Activated gamma-delta T cell (primary cell): ENCODE measurements at regions not wholly inside any gene's neighbourhood (a gene's known extent, or its start where the extent isn't known, plus 50 kb on each side); places are given as distances from the start of the nearest gene placed in this dataset.
"Not testable (repeated sequence)": the region's sequence is repeated elsewhere in the genome, so short reads cannot be mapped to it uniquely, and the experiment has no call there.

ENCODE experiments used
- DNase-seq: peaks from one replicate; lab custom pipeline; 2025; lab: John Stamatoyannopoulos, UW

DNA sequence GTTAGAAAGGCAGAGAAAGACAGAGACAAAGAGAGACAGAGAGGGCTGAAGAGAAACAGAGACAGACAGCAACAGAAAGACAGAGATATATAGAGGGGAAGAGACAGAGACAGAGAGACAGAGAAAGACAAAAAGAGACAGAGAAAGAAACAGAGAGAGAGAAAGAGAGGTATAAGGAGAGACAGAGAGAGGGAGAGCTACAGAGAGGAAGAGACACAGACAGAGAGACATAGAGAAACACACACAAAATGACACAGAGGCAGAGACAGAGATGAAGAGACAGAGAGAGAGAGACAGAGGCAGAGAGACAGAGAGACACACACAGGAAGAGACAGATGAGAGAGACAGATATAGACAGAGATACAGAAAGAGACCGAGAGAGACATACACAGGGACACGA lies 168.6 kb downstream of the TMEM121 start:
- no peak for DNase-seq

DNA sequence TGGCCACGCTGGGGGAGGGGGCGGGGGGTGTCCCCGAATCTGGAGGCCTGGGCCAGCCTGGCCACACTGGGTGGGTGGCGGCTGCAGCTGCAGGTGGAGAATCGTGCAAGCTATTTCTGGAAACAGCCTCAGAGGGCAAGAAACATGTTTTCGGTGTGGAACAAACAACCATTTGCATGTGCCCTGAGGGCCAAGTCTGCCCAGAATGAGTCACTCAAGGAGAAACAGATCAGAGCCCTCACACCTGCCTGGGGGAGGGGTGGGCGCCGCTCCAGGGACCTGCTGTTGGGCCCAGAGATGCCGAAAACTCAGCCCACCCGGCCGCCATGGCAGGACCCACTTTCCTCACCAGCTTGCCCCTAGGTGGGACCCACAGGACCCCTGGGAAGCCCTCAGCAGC lies 170.0 kb downstream of the TMEM121 start:
- not testable (repeated sequence) for DNase-seq

DNA sequence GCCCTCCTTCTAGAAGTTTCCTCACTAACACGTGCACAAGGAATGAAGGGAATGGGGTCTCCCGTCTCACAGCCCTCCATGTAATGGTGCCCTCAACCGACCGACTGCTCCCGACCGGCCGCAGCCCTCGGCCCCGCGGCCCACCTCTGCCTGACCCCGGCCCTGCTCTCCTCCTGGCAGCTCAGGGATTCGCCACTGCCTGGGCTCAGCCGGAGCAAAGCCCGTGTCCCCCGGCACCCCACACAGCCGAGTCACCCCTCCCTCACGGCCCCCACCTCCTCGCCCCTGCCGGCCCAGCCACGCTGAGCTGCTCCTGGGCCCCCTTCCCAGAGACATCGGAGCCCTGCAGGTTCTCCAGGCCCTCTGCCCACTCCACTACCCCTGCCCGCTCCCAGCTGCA lies 171.0 kb downstream of the TMEM121 start:
- DNase-seq: not testable (repeated sequence)

DNA sequence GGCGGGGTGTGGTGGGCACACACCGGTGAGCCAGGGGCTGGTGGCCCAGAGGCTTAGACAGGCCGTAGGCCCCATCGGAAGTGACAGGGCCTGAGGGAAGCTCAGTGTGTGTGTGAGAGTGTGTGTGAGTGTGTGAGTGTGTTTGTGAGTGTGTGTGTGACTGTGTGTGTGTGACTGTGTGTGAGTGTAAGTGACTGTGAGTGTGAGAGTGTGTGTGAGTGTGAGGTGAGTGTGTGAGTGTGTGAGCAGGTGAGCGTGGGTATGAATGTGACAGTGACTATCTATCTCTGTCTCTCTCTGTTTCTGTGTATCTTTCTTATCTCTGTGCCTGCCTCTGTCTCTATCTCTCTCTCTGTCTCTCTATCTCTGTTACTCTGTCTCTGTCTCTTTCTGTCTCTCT lies 171.6 kb downstream of the TMEM121 start:
- not testable (repeated sequence) for DNase-seq

DNA sequence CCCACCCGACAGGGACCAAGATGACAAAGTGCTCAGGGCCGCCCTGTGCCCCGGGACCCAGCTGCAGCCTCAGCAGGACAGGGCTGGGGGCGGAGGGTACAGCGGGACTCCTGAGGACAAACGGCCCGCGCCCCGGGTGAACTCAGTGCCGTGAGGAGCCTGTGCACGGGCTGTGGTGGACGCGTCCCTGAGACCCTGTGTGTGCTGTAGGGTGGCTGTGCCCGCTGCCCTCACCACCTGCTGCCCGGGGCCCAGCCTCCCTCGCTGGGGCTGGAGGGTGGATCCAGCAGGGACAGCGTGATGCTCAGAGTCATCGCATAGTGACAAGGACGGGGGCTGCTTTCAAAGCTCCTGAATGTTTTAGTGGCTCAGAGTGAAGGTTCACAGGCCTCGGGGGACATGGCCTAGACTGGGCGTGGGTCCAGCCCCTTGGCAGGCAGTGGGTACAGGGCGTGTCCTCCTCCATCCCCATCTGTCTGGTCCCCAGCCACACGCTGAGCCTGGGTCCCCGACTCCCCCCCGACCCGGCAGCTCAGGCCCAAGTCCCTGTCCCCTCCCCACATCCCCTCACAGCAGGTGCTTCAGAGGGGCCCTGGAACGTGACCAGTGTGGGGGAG lies 172.7 kb downstream of the TMEM121 start:
- not testable (repeated sequence) for DNase-seq

DNA sequence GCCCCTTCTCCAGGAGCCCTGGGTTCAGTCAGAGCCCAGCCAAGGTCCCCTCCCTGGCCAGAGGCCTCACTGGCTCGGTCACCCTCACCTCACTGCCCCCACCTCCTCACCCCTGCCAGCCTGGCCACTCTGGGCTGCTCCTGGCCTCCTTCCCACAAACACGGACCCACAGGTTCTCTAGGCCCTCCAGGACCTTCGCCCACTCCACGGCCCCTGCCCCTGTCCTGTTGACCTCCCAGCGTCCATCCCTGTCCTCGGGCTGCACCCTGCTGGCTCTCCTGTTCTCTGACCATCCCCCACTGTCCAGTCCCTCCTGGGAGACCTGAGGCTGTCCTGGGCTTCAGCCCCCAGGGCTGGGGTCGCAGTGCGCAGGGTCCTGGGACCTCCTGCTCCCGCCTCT lies 173.3 kb downstream of the TMEM121 start:
- not testable (repeated sequence) for DNase-seq

DNA sequence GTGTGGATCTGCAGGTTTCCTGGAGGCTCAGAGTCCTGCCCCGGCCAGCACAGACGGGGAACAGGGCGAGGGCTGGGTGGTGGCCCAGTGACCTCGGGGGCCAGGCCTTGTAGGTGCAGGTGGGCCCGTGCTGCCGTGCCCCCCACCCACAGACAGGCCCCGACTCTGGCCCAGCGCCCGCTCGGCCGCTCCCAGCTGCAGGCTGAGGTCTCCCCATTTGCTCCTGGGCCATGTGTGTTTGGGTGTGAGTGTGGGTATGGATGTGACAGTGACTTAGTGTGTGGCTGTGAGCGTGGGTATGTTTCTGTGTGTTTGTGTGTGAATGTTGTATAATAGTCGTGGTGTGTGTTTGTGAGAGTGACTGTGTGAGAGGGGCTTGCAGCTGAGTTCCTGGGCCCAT lies 173.8 kb downstream of the TMEM121 start:
- not testable (repeated sequence) for DNase-seq

DNA sequence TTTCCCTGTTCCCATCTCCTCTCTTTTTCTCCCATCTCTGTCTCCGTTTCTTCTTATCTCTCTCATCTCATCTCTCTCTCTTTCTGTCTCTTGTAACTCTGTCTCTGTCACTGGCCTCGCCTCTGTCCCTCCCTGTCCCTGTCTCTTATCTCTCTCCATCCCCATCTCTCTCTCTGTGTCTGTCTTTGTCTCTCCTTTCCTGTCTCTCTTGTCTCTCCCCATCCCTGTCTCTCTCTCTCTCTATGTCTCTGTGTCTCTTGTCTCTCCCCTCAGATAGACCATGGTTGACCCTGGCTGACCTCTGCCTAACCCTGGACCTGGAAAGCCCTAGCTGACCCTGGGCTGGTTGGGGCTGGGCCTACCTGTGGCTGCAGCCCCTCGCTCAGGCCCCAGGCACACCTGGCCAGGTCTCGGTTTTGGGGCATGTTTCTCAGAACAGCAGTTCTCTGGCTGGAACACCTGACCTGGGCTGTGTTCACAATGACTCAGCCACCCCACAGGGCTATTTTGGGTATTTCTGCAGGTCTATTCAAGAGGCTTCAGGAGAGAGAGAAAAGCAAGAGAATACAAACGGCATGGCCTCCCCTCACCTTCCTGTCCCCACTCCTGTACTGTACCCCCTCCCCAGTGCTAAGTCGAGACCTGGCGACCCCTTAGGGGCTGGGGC lies 174.4 kb downstream of the TMEM121 start:
- DNase-seq: no peak

DNA sequence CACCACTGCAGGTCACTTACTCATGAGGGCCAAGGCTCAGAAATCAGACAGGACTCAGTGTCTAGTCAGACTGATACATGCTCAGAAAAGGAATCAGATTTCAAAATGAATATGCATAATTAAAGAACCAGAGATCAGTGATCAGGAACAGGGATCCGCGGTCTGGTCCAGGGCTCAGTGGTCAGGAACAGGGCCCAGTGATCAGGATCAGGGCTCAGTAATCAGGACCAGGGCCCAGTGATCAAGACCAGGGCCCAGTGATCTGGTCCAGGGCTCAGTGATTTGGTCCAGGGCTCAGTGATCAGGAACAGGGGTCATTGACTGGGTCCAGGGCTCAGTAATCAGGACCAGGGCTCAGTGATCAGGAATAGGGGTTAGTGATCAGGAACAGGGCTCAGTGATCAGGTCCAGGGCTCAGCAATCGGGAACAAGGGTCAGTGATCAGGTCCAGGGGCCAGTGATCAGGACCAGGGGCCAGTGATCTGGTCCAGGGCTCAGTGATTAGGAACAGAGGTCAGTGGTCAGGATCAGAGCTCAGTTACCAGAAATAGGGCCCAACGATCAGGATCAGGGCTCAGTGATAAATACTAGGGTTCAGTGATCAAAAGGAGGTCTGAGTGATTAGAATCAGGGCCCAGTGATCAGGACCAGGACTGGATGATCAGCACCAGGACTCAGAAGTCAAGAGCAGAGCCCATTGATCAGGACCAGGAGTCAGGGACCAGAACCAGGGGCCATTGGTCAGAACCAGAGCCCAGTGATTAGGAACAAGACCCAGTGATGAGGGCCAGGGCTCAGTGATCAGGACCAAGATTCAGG lies 175.3 kb downstream of the TMEM121 start:
- DNase-seq: no peak

DNA sequence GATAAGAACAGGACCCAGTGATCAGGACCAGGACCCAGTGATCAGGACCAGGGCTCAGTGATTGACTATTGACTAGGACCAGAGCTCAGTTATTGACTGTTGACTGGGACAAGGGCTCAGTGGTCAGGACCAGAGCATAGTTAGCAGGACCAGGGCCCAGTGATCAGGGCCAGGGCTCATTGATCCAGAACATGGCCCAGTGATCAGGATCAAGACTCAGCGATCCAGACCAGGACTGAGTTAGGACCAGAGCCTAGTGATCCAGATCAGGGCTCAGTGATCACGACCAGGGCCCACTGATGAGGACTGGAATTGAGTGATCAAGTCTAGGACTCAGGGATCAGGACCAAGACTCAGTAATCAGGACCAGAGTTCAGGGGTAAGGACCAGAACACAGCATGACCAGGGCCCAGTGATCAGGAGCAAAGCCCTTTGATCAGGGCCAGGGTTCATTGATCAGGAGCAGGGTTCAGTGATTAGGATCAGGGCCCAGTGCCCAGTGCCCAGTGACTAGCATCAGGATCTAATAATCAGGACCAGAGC lies 176.0 kb downstream of the TMEM121 start:
- DNase-seq: no peak

DNA sequence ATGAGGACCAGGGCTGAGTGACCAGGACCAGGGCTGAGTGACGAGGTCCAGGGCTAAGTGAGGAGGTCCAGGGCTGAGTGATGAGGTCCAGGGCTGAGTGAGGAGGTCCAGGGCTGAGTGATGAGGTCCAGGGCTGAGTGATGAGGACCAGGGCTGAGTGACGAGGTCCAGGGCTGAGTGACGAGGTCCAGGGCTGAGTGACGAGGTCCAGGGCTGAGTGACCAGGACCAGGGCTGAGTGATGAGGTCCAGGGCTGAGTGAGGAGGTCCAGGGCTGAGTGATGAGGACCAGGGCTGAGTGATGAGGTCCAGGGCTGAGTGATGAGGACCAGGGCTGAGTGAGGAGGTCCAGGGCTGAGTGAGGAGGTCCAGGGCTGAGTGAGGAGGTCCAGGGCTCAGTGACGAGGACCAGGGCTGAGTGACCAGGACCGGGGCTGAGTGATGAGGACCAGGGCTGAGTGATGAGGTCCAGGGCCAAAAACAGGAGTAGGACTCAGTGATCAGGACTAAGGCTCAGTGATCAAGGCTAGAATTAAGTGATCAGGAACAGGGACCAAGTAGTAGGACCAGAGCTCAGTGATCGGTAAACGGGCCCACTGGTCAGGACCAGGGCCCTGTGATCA lies 176.8 kb downstream of the TMEM121 start:
- not testable (repeated sequence) for DNase-seq

DNA sequence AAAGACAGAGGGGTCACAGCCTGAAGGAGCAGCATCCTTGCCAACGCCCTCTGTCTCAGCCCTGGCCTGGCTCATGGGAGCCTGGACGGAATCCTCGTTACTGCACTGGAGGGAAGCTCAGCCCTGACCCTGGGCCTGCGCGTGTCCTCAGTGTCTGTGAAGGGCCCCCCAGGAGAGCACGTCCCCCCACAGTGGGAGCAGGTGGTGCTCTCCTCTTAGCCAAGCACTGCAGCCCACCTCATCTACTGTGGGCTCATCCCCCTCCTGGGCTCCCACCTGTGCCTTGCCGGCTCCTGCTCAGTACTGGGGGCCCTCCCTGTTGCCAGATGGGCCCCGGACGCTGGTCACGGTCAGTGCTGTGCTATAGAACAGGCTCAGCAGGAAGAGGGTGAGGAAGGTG lies 177.7 kb downstream of the TMEM121 start:
- not testable (repeated sequence) for DNase-seq

DNA sequence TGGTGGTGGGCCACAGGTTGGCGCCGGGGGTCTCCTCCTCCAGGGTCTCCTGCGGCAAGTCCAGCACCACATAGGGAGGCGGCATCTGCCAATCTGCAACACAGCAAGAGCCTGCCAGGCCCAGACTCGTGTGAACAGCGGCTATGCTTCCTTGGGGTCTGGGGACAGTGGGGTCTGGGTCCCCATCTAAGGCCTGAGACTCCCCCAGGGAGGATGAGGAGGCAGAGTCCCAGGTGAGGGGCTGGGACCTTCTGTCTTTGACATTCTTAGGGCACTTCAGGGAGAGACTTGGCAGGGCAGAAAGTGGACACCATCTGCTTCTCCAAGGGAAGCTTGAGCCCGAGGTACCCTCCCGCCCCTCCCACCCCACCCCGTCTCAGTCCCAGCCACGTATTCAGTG lies 178.1 kb downstream of the TMEM121 start:
- not testable (repeated sequence) for DNase-seq

DNA sequence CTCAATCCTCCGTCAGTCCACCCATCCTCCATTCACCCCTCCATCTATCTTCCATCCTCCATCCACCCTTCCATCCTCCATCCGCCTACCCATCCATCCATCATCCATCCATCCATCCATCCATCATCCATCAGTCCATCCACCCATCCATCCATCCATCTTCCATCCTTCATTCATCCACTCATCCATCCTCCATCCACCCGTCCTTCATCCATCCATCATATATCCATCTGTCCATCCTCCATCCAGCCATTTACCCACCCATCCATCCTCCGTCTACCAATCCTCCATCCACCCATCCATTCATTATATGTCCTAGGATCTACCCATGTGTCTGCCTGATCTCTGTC lies 179.1 kb downstream of the TMEM121 start:
- DNase-seq: not testable (repeated sequence)

DNA sequence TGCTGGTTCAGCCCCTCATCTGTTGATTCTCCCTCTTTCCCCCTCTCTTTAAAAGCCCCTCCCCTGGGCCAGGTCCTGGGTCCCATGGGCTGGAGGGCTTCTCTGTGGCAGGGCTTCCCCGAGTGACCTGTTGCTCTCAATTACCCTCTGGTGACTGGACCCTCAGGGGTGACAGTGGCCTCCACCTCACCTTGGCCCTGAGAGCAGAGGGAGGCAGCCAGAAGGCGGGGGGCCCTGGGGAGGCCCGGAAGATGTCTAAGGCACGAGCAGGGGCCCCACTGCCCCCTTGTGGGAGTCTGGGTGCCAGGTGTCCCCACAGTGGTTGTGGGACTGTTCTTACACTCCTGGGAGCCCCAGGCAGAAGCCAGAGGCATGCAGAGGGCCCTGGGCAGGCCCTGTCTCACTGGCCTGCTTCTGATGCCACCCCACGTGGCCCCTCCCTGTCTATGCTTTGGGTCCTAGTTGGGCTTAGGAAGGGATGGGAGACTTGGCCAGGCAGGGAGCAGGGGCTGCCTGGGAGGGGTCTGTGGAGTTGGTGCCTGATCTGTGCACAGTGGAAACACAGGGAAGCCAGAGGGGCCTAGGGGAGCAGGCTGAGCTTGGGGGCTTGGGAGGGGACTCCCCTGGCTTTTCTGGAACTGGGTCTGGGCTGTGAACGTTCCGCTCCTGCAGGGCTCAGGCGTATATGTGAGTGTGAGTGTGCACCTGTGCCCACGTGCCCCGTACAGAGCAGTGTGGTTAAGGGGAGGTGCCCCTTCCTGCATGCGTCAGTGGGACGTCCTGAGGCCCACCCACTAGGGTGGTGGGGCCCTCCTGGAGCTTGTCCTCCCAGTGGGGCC lies 179.7 kb downstream of the TMEM121 start:
- DNase-seq: not testable (repeated sequence)

DNA sequence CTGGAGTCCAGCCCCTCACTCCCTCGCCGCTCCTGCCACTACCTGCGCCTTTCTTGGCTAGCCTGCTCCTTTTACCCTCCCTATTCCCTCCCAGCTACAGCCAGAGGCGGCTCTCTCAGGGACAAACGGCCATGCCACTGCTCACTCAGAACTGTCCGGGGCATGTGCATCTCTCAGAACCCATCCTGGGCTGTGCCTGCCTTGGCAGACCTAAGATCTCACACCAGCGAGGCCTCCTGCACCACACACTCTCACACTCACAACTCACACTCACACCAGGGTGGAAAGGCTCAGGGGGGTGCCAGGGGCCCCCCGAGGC lies 180.3 kb downstream of the TMEM121 start:
- DNase-seq: not testable (repeated sequence)

DNA sequence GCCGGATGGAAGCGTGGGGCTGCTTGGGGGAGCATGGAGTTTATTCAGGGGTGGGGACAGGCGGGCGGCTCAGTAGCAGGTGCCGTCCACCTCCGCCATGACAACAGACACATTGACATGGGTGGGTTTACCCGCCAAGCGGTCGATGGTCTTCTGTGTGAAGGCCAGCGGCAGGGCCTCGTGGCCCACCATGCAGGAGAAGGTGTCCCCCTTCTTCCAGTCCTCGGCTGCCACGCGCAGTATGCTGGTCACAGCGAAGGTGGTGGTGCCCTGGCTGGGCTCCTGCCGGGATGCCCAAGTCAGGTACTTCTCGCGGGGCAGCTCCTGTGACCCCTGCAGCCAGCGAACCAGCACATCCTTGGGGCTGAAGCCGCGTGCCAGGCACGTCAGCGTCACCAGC lies 180.7 kb downstream of the TMEM121 start:
- not testable (repeated sequence) for DNase-seq

DNA sequence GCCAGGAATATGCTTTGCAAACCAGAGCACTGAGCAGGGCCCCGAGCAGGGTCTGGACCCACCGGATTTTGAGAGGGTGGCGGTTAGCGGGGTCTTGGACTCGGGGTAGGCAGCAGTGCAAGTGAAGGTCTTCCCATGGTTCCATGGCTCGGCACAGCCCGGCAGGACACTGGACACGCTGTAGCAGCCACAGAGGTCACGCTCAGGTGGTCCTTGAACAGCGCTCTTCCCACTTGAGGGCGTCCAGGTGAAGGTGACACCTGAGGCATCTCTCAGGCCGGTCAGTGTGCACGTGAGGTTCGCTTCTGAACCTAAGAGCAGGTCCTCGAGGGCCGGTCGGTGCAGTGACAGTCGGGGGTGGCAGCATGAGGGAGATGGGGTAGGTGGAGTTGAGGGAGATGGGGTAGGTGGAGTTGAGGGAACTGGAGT lies 181.4 kb downstream of the TMEM121 start:
- not testable (repeated sequence) for DNase-seq

DNA sequence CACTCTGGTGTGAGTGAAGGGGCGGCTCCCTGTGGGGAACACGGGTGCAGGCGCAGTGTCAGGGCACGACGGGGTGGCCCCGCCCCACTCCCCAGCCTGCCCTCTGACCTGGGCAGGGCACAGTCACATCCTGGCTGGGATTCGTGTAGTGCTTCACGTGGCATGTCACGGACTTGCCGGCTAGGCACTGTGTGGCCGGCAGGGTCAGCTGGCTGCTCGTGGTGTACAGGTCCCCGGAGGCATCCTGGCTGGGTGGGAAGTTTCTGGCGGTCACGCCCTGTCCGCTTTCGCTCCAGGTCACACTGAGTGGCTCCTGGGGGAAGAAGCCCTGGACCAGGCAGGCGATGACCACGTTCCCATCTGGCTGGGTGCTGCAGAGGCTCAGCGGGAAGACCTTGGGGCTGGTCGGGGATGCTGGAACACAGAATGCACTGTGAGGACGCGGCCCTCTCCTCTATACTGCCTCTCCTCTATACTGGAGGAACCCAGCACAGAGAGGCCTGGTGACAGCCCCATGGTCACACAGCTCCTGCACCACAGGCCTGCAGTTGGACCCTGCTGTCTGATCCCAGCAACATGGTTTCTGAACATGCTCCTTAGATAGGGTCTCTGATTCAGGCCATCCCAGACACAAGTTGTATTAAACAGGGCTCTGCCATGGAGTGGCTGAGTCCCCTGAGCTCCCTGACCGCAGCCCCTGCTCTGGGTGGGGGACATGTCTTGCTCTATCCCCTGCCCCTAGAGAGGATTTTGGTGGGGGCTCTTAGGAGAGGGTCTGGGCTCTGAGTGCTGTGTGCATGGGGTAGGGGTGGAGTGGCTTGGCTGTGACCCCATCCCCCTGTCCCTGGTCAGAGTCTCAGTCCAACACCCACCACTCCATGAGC lies 182.1 kb downstream of the TMEM121 start:
- not testable (repeated sequence) for DNase-seq
